HG03159 (cell line): ENCODE measurements at regions not wholly inside any gene's neighbourhood (a gene's known extent, or its start where the extent isn't known, plus 50 kb on each side); places are given as distances from the start of the nearest gene placed in this dataset.

Experiments used
- ATAC-seq: cut with Tn5 transposase; IDR thresholded peaks from one replicate; pipeline ENCODE4 v1.9.1; 2021; ENCODE audit warnings: mild to moderate bottlenecking, moderate library complexity; ENCODE audit not compliant: unreplicated experiment

- no peak for ATAC-seq
Measured at GRCh38 chr14:54172114-54172513, 215.5 kb upstream of the BMP4 start.

- no peak for ATAC-seq
Measured at GRCh38 chr14:54172562-54172961, 215.9 kb upstream of the BMP4 start.

- ATAC-seq, result no peak
Measured at GRCh38 chr14:54173802-54174201, 217.2 kb upstream of the BMP4 start.

- no peak for ATAC-seq
Measured at GRCh38 chr14:54174457-54174856, 217.8 kb upstream of the BMP4 start.

GRCh38 chr14:54175298-54175942 is 218.8 kb upstream of the BMP4 start:
- ATAC-seq, result no peak

- ATAC-seq, result no peak
Measured at GRCh38 chr14:54177019-54177418, 219.8 kb upstream of the CDKN3 start.

GRCh38 chr14:54177641-54178621 is 218.9 kb upstream of the CDKN3 start:
- ATAC-seq, result no peak

GRCh38 chr14:54182419-54183045 is 214.3 kb upstream of the CDKN3 start:
- ATAC-seq, result no peak

GRCh38 chr14:54186821-54187763 is 209.7 kb upstream of the CDKN3 start:
- no peak for ATAC-seq

GRCh38 chr14:54188064-54188666 is 208.6 kb upstream of the CDKN3 start:
- ATAC-seq, result no peak

GRCh38 chr14:54189333-54189732 is 207.5 kb upstream of the CDKN3 start:
- no peak for ATAC-seq

GRCh38 chr14:54189748-54190354 is 207.0 kb upstream of the CDKN3 start:
- ATAC-seq, result no peak

- ATAC-seq, result no peak
Measured at GRCh38 chr14:54191846-54192245, 205.0 kb upstream of the CDKN3 start.

- no peak for ATAC-seq
Measured at GRCh38 chr14:54192610-54193009, 204.2 kb upstream of the CDKN3 start.

GRCh38 chr14:54193871-54194270 is 202.9 kb upstream of the CDKN3 start:
- no peak for ATAC-seq

GRCh38 chr14:54194501-54194900 is 202.3 kb upstream of the CDKN3 start:
- no peak for ATAC-seq

GRCh38 chr14:54197369-54197768 is 199.4 kb upstream of the CDKN3 start:
- ATAC-seq, result no peak

GRCh38 chr14:54200726-54201125 is 196.1 kb upstream of the CDKN3 start:
- ATAC-seq, result no peak

- no peak for ATAC-seq
Measured at GRCh38 chr14:54202288-54202687, 194.5 kb upstream of the CDKN3 start.

GRCh38 chr14:54206516-54206915 is 190.3 kb upstream of the CDKN3 start:
- ATAC-seq, result no peak
